ENCODE measurements at regions not wholly inside any gene's neighbourhood (a gene's known extent, or its start where the extent isn't known, plus 50 kb on each side); places are given as distances from the start of the nearest gene placed in this dataset.
"Not testable (repeated sequence)": the region's sequence is repeated elsewhere in the genome, so short reads cannot be mapped to it uniquely, and the experiment has no call there.

- in situ Hi-C loops (cut with HindIII; ENCODE audit: low sequenced_read_pairs); DNase-seq (ENCODE audit: low spot score): not testable (repeated sequence)
Observed at GRCh38 chr13:60280524-60280923, 116.5 kb upstream of the TDRD3 start.

DNA sequence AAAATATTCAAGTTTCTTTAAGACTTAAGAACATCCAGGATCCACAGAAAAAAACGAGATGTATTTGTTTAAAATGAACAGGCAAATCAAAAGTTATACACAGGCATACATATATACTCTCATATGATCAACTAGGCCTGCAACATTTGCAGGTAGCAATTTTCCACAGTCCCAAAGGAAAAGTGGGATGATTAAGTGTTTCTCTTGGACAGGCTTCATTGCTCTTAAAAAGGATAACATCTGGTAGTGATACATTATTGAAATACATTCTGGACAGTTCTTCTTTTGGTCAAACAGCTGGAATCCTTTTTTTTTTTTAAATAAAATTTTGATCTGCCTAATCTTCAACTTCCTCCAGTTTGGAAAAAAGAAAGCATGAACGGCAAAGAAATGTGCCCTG lies 114.8 kb upstream of the TDRD3 start:
- in situ Hi-C loops (cut with HindIII; ENCODE audit: low sequenced_read_pairs), result no loop called here
- DNase-seq (ENCODE audit: low spot score), result no peak

DNA sequence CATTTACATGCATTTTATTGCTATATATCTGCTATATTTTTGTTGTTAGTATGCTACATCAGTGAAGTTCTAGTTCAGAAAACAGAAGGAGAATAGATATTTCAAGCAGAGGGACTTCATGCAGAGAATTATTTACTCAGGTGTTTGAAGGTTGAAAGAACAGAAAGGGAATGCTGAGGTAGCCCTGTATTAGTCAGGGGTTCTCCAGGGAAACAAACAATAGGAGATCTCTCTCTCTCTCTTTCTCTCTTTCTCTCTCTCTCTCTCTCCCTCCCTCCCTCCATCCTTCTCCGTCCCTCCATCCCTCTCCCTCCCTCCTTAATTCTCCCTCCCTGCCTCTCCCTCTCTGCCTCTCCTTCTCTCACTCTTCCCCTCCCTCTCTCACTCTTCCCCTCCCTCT lies 114.3 kb upstream of the TDRD3 start:
- no peak for DNase-seq (ENCODE audit: low spot score)
- in situ Hi-C loops (cut with HindIII; ENCODE audit: low sequenced_read_pairs), result no loop called here

- no peak for DNase-seq (ENCODE audit: low spot score)
- in situ Hi-C loops (cut with HindIII; ENCODE audit: low sequenced_read_pairs), result no loop called here
Observed at GRCh38 chr13:60286707-60287106, 110.3 kb upstream of the TDRD3 start.

GRCh38 chr13:60288569-60288968 lies 108.5 kb upstream of the TDRD3 start:
- in situ Hi-C loops (cut with HindIII; ENCODE audit: low sequenced_read_pairs), result no loop called here
- DNase-seq (ENCODE audit: low spot score), result no peak

DNA sequence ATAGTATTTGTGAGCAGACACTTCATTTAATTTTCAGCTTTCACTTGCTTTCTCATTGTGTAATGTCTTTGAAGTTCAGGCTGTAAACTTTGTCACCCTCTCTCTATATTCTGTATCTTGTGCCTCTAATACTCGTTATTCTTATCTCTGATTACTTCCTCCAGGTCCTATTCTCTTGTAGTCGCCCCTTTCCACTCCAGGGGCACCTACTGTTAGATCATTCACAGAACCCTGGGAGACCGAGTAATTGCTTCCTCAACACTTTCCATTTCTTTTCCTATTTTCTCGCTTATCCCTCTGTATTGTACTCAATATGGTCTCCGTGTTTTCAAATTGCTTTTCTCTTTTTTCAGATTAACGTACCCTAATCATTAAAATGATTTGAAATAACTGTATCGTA lies 93.9 kb upstream of the TDRD3 start:
- in situ Hi-C loops (cut with HindIII; ENCODE audit: low sequenced_read_pairs), result no loop called here
- DNase-seq (ENCODE audit: low spot score), result no peak

DNA sequence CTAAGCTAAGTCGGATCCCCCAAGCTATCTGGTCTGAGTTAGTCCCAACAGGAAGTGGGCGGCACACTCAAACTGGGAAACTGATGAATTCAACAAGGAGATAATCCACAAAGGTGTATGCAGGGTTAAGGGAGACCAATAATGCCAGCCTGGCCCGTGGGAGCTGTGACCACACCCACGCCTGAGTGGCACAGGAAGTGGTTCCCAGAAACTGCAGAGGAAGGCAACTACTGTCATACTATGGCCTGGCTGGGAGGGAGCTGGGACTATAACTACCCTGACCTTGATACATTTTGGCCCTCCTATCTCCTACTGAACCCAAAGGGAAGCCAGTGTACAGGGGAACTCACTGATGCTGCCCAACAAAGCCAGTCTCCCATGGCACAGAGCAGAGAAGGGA lies 85.5 kb upstream of the TDRD3 start:
- in situ Hi-C loops (cut with HindIII; ENCODE audit: low sequenced_read_pairs), result no loop called here
- no peak for DNase-seq (ENCODE audit: low spot score)

- no peak for DNase-seq (ENCODE audit: low spot score)
- in situ Hi-C loops (cut with HindIII; ENCODE audit: low sequenced_read_pairs), result no loop called here
Observed at GRCh38 chr13:60312851-60313505, 84.0 kb upstream of the TDRD3 start.

GRCh38 chr13:60318186-60318585 lies 78.8 kb upstream of the TDRD3 start:
- in situ Hi-C loops (cut with HindIII; ENCODE audit: low sequenced_read_pairs), result no loop called here
- no peak for DNase-seq (ENCODE audit: low spot score)

DNA sequence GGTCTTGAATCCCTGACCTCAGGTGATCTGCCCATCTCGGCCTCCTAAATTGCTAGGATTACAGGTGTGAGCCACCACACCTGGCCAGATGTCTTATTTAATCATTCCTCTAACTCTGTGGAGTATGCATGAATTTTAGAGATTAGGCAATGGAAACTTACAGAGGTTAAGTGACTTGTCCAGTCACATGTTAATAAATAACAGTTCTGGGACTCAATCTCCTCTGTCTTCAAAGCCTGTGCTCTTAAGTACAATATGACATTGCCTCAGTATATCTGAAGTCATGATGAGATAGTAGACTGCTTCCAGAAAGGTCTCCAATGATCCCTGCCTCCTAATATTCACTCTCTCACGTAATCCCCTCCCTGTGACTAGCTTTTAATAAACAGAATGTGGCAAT lies 72.9 kb upstream of the TDRD3 start:
- in situ Hi-C loops (cut with HindIII; ENCODE audit: low sequenced_read_pairs), result no loop called here
- DNase-seq (ENCODE audit: low spot score), result no peak

GRCh38 chr13:60326273-60326672 lies 70.7 kb upstream of the TDRD3 start:
- DNase-seq (ENCODE audit: low spot score), result no peak
- in situ Hi-C loops (cut with HindIII; ENCODE audit: low sequenced_read_pairs), result no loop called here

DNA sequence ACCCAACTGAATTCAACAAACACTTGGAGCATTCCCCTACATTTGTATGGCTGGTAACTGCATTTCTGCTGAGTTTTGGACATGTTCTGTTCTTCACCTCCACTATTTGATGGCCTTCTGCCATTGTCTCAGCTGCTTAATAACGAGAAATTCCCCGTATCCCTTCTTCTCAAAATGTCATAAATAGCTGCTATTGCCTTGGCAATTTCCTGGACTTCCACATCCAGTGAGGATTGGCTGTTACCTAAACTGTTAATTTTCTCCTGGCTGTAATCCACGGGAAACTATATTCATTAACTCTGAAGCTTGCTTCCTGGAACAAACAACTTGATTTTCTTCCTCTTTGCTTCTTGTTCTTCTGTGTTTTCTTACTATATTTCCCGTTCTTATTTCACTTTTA lies 69.5 kb upstream of the TDRD3 start:
- in situ Hi-C loops (cut with HindIII; ENCODE audit: low sequenced_read_pairs), result no loop called here

DNA sequence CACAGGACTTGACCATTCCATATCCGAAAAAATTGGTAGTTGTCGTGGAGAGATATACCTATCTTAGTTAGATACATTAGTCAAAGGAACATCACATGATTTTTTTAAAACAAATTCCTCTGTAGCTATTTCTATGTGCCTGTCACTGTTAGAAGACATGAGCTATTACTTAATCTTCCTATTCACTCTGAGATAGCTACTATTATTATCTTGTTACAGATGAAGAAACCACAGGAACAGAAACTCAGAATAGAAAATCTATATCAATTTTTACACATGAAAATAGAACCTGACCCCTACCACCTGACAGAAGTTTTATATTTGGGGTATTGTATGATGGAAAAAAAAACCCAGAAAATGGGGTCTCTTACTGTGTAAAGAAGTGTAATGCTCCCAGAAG lies 68.9 kb upstream of the TDRD3 start:
- no peak for DNase-seq (ENCODE audit: low spot score)
- in situ Hi-C loops (cut with HindIII; ENCODE audit: low sequenced_read_pairs), result no loop called here

More for the DNA sequence above, 69.5 kb upstream of the TDRD3 start:
- no peak for DNase-seq (ENCODE audit: low spot score)

DNA sequence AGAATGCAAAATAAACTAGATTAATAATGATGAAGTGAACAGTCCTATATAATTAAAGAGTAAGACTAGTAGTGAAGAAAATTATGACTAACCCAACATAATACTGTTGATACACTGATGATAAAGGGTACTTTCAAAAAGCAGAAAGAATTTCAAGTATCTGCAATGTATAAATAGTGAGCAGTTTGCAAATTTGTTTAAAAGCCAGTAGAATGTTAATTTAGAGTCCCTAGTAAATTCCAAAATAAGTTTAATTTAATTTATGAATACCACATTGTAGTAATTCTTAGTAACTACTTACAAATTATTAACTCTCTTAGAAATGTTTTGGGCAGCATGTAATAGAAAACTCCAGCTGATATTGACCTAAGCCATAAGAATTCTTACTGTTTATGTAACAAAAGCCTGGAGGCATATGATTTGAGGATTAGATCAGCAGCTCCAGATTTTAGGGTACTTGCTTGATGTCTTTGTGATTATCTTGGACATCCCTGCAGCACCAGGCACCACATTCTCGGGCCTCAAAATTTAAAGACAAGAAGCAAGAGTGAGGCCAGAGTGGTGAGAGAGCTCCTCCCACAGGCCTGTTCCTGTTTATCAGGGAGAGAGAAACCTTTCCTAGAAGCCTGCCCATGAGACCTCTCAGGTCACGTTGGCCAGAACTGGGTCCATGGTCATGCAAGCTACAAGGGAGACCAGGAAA lies 67.6 kb upstream of the TDRD3 start:
- peak; percentile 8 for DNase-seq (ENCODE audit: low spot score)
- in situ Hi-C loops (cut with HindIII; ENCODE audit: low sequenced_read_pairs), result no loop called here

GRCh38 chr13:60331249-60332012 lies 65.6 kb upstream of the TDRD3 start:
- in situ Hi-C loops (cut with HindIII; ENCODE audit: low sequenced_read_pairs), result no loop called here
- no peak for DNase-seq (ENCODE audit: low spot score)

- no peak for DNase-seq (ENCODE audit: low spot score)
- in situ Hi-C loops (cut with HindIII; ENCODE audit: low sequenced_read_pairs), result no loop called here
Observed at GRCh38 chr13:60332682-60333081, 64.3 kb upstream of the TDRD3 start.

GRCh38 chr13:60334310-60334709 lies 62.7 kb upstream of the TDRD3 start:
- DNase-seq (ENCODE audit: low spot score), result no peak
- in situ Hi-C loops (cut with HindIII; ENCODE audit: low sequenced_read_pairs), result no loop called here

DNA sequence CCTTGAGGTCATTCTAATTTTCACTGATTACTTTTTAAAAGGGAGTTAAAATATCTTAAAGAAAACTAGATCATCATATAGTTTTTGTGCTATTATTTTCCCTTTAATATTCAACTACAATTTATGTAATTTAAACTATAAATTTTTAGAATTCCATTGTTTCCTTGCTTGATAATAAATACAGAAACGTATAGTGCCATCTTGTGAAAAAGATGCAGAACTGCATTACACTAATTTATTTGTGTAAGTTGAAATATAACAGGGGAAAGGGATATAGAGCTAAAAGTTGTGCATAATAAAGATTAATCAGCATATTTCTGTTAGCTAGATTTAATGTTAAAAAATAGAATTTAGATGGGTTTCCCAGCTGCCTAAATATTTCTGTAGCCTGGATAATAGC lies 61.5 kb upstream of the TDRD3 start:
- in situ Hi-C loops (cut with HindIII; ENCODE audit: low sequenced_read_pairs), result no loop called here
- peak; percentile 1 for DNase-seq (ENCODE audit: low spot score)

DNA sequence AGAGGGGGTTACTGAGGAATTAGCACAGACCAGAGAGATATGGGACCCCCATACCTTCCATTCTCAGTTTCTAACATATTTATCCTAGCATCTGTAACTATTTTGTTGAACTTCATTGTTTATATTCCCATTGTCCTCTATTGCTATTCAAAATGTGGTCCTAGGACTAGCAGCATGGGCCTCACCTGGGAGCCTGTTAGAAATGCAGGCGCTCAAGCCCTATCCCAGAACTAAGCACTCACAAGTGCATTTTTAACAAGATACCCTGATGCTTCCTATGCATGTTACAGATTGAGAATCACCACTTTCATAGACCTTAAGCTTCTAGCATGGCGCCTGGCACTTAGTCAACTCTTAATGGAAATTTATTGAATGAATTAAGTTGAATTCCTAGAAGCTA lies 58.3 kb upstream of the TDRD3 start:
- DNase-seq (ENCODE audit: low spot score), result no peak
- in situ Hi-C loops (cut with HindIII; ENCODE audit: low sequenced_read_pairs), result no loop called here

DNA sequence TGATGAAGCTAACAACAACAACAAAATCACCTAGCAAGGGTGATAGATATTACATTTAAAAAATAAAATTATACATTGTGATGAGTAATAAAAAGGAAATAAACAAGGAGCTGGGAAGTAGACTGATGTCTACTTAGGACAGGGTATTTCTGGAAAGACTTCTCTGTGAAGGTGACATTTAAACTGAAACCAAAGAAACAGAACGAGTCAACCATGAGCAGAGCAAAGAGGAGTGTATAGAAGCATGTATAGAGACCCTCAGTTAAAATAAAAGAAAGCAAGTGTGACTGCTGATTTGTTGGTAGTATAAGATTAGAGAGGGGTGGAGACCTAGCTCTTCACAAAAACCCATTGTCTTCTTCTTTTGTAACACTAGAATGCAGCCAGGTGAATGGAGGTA lies 53.0 kb upstream of the TDRD3 start:
- in situ Hi-C loops (cut with HindIII; ENCODE audit: low sequenced_read_pairs), result no loop called here
- DNase-seq (ENCODE audit: low spot score), result no peak

Data from G401 (cell line).